A673 (cell line): ENCODE measurements at regions not wholly inside any gene's neighbourhood (a gene's known extent, or its start where the extent isn't known, plus 50 kb on each side); places are given as distances from the start of the nearest gene placed in this dataset.

Source experiments
- BruUV-seq: library from RNA; stranded (reverse); fragments of 400-500 nt; replicated peaks from 2 replicates; lab custom pipeline; 2021; lab: Mats Ljungman, UMichigan
- CTCF ChIA-PET: fragments of 300-600 bp; sonication (Branson Sonifier 250); formaldehyde crosslinking; loops from one replicate; lab custom pipeline; 2022; ENCODE audit warnings: antibody characterized with exemption; lab: Charles Lee
- POLR2A ChIA-PET: fragments of 300-600 bp; sonication (Branson Sonifier 250); formaldehyde crosslinking; loops from one replicate; lab custom pipeline; 2022; ENCODE audit warnings: antibody characterized with exemption; ENCODE audit not compliant: low non-redundant PET; lab: Charles Lee
- DNase-seq: peaks from one replicate; pipeline ENCODE4 v3.0.0-alpha.2; 2015; ENCODE audit warnings: low spot score
- H3K27ac ChIP-seq: fragments of 200-600 bp; sonication (generic); 2 replicates; pipeline ENCODE4 v1.5.1; 2016; ENCODE audit warnings: mixed run types, low read depth, mild to moderate bottlenecking, mixed read lengths, antibody characterized with exemption, low read length; ENCODE audit not compliant: poor library complexity, severe bottlenecking
- H3K27me3 ChIP-seq: fragments of 200-600 bp; sonication (generic); replicated peaks from 2 replicates; pipeline ENCODE4 v1.6.1; 2017; ENCODE audit warnings: mixed run types, low read depth, mild to moderate bottlenecking, mixed read lengths, antibody characterized with exemption, low read length; ENCODE audit not compliant: insufficient read depth, poor library complexity
- H3K36me3 ChIP-seq: fragments of 200-600 bp; sonication (generic); 2 replicates; pipeline ENCODE4 v1.6.1; 2016; ENCODE audit warnings: mixed run types, mild to moderate bottlenecking, mixed read lengths, antibody characterized with exemption, low read length; ENCODE audit not compliant: insufficient read depth, poor library complexity, severe bottlenecking
- H3K4me1 ChIP-seq: fragments of 200-600 bp; sonication (generic); 2 replicates; pipeline ENCODE4 v1.6.1; 2017; ENCODE audit warnings: mixed run types, mild to moderate bottlenecking, mixed read lengths, antibody characterized with exemption, low read length; ENCODE audit not compliant: insufficient read depth, poor library complexity, severe bottlenecking
- H3K4me3 ChIP-seq: fragments of 200-600 bp; sonication (generic); 2 replicates; pipeline ENCODE4 v1.5.1; 2016; ENCODE audit warnings: low read depth, mixed run types, mild to moderate bottlenecking, mixed read lengths, low read length; ENCODE audit not compliant: poor library complexity, severe bottlenecking
- H3K9me3 ChIP-seq: fragments of 200-600 bp; sonication (generic); 2 replicates; pipeline ENCODE4 v1.6.1; 2016; ENCODE audit warnings: mixed run types, low read depth, mild to moderate bottlenecking, mixed read lengths, antibody characterized with exemption, low read length; ENCODE audit not compliant: poor library complexity, severe bottlenecking
- EZH2 ChIP-seq: fragments of 200-600 bp; sonication (generic); IDR thresholded peaks from 2 replicates; pipeline ENCODE4 v1.6.1; 2017; ENCODE audit warnings: borderline replicate concordance, low read depth, mild to moderate bottlenecking, mixed read lengths, antibody characterized with exemption, low read length; ENCODE audit not compliant: poor library complexity, severe bottlenecking
- intact Hi-C: fragments of 100-400 bp; cut with micrococcal nuclease; formaldehyde crosslinking; loops from one replicate; pipeline ENCODE4 v1.10.0; 2022; ENCODE audit not compliant: unreplicated experiment
- TF ChIP-seq, protein P1 (sequence below): fragments of 300-800, 200-600 bp; sonication (generic); conservative IDR thresholded peaks from 2 replicates; pipeline ENCODE4 v1.5.1; 2017; ENCODE audit warnings: low read depth, mild to moderate bottlenecking, antibody characterized with exemption, low read length, moderate library complexity, mixed read lengths

DNA sequence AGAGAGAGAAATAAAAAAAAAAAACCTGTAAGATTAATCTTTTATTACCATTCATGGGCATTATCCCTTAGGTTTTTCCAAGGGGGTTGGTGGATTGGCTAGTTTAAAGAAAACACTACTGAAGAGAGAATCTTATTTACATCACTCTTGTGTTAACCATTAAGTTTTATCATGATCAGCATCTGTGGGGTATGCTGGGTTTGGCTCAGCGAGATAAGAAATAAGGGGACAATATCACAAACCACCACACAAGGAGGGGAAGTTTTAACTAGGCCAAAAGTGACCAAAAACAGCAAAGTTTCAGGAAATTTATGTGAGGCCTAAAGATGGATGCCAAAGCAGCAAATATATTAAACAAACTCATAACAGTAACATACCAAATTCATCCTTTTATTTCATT, 548.6 kb downstream of the SLC16A7 start:
- H3K9me3 ChIP-seq: no peaks in the 10 kb centered on the region
- BruUV-seq: no TSS peak
- ChIA-PET POLR2A (no interaction called here), CTCF (no interaction called here)
- H3K27me3 ChIP-seq: no peaks in the 10 kb centered on the region
- H3K4me1 ChIP-seq: no peaks in the 10 kb centered on the region
- DNase-seq: no peak
- no peaks in the 10 kb centered on the region for H3K36me3 ChIP-seq
- intact Hi-C loops: no loop called here
- H3K4me3 ChIP-seq: no peak overlapping the region
- no peak overlapping the region for H3K27ac ChIP-seq
- TF ChIP-seq, protein P1, sequence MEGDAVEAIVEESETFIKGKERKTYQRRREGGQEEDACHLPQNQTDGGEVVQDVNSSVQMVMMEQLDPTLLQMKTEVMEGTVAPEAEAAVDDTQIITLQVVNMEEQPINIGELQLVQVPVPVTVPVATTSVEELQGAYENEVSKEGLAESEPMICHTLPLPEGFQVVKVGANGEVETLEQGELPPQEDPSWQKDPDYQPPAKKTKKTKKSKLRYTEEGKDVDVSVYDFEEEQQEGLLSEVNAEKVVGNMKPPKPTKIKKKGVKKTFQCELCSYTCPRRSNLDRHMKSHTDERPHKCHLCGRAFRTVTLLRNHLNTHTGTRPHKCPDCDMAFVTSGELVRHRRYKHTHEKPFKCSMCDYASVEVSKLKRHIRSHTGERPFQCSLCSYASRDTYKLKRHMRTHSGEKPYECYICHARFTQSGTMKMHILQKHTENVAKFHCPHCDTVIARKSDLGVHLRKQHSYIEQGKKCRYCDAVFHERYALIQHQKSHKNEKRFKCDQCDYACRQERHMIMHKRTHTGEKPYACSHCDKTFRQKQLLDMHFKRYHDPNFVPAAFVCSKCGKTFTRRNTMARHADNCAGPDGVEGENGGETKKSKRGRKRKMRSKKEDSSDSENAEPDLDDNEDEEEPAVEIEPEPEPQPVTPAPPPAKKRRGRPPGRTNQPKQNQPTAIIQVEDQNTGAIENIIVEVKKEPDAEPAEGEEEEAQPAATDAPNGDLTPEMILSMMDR: no peak
- TF ChIP-seq EZH2: no peak

DNA sequence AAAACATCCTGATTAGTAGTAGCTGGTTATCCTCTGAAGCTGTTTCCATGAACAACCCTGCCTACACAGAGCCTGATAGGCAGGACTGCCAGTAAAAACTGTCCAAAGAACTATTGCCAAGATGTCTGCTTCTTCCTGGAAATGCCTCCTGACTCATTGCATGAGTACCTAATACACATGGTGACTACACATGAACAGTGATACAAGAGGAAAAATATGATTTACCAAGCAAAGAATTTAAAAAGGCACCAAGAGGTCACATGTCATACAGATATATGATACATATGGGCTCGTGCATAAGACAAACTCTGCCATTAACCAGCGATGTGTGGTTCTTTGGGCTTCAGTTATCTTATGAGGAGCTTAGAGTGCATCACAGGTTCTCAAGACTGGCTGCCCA, 552.3 kb downstream of the SLC16A7 start:
- CTCF ChIA-PET: no interaction called here
- H3K36me3 ChIP-seq: no peaks in the 10 kb centered on the region
- no TSS peak for BruUV-seq
- no peak for DNase-seq
- no peaks in the 10 kb centered on the region for H3K27me3 ChIP-seq
- no peak overlapping the region for H3K27ac ChIP-seq
- no peaks in the 10 kb centered on the region for H3K9me3 ChIP-seq
- intact Hi-C loops: no loop called here
- no peak for TF ChIP-seq EZH2
- TF ChIP-seq, protein P1: no peak
- H3K4me3 ChIP-seq: no peak overlapping the region
- H3K4me1 ChIP-seq: no peaks in the 10 kb centered on the region
- POLR2A ChIA-PET: no interaction called here

DNA sequence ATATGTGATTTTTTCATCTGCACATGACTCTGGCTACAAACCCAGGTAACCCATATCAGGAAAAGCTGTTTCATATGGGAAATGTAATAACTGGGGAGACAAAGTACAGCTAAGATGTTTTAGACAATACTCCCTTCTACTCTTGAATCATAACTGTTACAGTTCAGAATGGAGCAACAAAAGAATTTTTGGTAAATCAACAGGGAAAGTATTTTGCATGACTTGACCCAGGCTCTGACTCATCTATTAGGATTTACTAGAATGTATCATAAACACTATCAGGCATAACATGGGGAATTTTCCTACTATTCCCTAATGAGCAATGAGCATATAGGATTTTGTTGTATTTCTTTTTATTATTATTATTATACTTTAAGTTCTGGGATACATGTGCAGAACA, 553.0 kb downstream of the SLC16A7 start:
- CTCF ChIA-PET: no interaction called here
- no peak for DNase-seq
- no TSS peak for BruUV-seq

More for the DNA sequence above, 553.0 kb downstream of the SLC16A7 start:
- Histone ChIP-seq H3K27ac (no peak overlapping the region), H3K27me3 (no peaks in the 10 kb centered on the region), H3K9me3 (no peaks in the 10 kb centered on the region), H3K36me3 (no peaks in the 10 kb centered on the region), H3K4me3 (no peak overlapping the region), H3K4me1 (no peaks in the 10 kb centered on the region)
- intact Hi-C loops: no loop called here
- TF ChIP-seq, protein P1: no peak
- no peak for TF ChIP-seq EZH2
- POLR2A ChIA-PET: no interaction called here
